Fibroblast of lung (primary cell): ENCODE measurements at regions not wholly inside any gene's neighbourhood (a gene's known extent, or its start where the extent isn't known, plus 50 kb on each side); places are given as distances from the start of the nearest gene placed in this dataset.
"Not testable (repeated sequence)": the region's sequence is repeated elsewhere in the genome, so short reads cannot be mapped to it uniquely, and the experiment has no call there.

Experiments
- DNase-seq, 2 donors: peaks; one replicate each; pipeline versions ENCODE4 v3.0.0 to v3.0.0-alpha.2; 2010; ENCODE audit warnings: low read depth in 2 of 2
- H2AFZ ChIP-seq: 2 replicates; pipeline ENCODE4 v1.5.1; 2012; ENCODE audit warnings: low read length, control low read depth, inconsistent platforms
- H3K27ac ChIP-seq: 2 replicates; pipeline ENCODE4 v1.5.1; 2011; ENCODE audit warnings: low read length, control low read depth; ENCODE audit not compliant: insufficient read depth
- H3K27me3 ChIP-seq: 2 replicates; pipeline ENCODE4 v1.5.1; 2011; ENCODE audit warnings: mild to moderate bottlenecking, low read length; ENCODE audit not compliant: control insufficient read depth, insufficient read depth
- H3K36me3 ChIP-seq: 2 replicates; pipeline ENCODE4 v1.5.1; 2011; ENCODE audit warnings: low read length; ENCODE audit not compliant: control insufficient read depth, insufficient read depth
- H3K4me1 ChIP-seq: 2 replicates; pipeline ENCODE4 v1.5.1; 2011; ENCODE audit warnings: low read length; ENCODE audit not compliant: control insufficient read depth, insufficient read depth; ENCODE audit errors: extremely low read depth
- H3K4me2 ChIP-seq: 2 replicates; pipeline ENCODE4 v1.5.1; 2011; ENCODE audit warnings: low read length, control low read depth; ENCODE audit not compliant: insufficient read depth; ENCODE audit errors: extremely low read depth
- H3K4me3 ChIP-seq, 4 experiments: fragments of 200-600 bp in 1 of 4; sonication (generic) in 1 of 4; replicated peaks in 1 of 4; 2 replicates each; pipeline ENCODE4 v1.5.1; 2011 to 2016; ENCODE audit warnings: low read length in 4 of 4, low read depth in 3 of 4, mild to moderate bottlenecking in 3 of 4, control low read depth in 2 of 4, inconsistent platforms in 1 of 4, mixed read lengths in 1 of 4; ENCODE audit not compliant: insufficient read depth in 1 of 4; ENCODE audit errors: control extremely low read depth in 1 of 4
- H3K79me2 ChIP-seq: 2 replicates; pipeline ENCODE4 v1.5.1; 2012; ENCODE audit warnings: mild to moderate bottlenecking, low read length, inconsistent platforms; ENCODE audit not compliant: control insufficient read depth, insufficient read depth
- H3K9ac ChIP-seq: 2 replicates; pipeline ENCODE4 v1.5.1; 2011; ENCODE audit warnings: mild to moderate bottlenecking, low read length, control low read depth; ENCODE audit not compliant: insufficient read depth
- H3K9me3 ChIP-seq: 2 replicates; pipeline ENCODE4 v1.5.1; 2012; ENCODE audit warnings: low read depth, low read length; ENCODE audit not compliant: control insufficient read depth, insufficient read depth
- H4K20me1 ChIP-seq: 2 replicates; pipeline ENCODE4 v1.5.1; 2011; ENCODE audit warnings: low read length; ENCODE audit not compliant: control insufficient read depth, insufficient read depth; ENCODE audit errors: extremely low read depth
- EZH2 ChIP-seq: IDR thresholded peaks from 2 replicates; pipeline ENCODE4 v1.5.1; 2012; ENCODE audit warnings: low read length, control low read depth, mild to moderate bottlenecking; ENCODE audit errors: missing control alignments
- TF ChIP-seq, protein P1 (sequence below), 2 donors: IDR thresholded peaks in 1 of 2; conservative IDR thresholded peaks in 1 of 2; 1 replicate in 1 of 2; 2 replicates in 1 of 2; pipeline ENCODE4 v1.5.1; 2011 to 2012; ENCODE audit warnings: low read length in 2 of 2, control low read depth in 1 of 2, inconsistent platforms in 1 of 2, low read depth in 1 of 2, mild to moderate bottlenecking in 1 of 2

- H3K9ac ChIP-seq: no peak overlapping the region
- H3K79me2 ChIP-seq: no peaks in the 10 kb centered on the region
- no peaks in the 10 kb centered on the region for H3K27me3 ChIP-seq
- no peaks in the 10 kb centered on the region for H3K9me3 ChIP-seq
- DNase-seq: no peak
- H3K27ac ChIP-seq: no peak overlapping the region
- no peak overlapping the region for H2AFZ ChIP-seq
- no peak overlapping the region for H3K4me3 ChIP-seq
- H3K4me2 ChIP-seq: no peak overlapping the region
- TF ChIP-seq, protein P1, sequence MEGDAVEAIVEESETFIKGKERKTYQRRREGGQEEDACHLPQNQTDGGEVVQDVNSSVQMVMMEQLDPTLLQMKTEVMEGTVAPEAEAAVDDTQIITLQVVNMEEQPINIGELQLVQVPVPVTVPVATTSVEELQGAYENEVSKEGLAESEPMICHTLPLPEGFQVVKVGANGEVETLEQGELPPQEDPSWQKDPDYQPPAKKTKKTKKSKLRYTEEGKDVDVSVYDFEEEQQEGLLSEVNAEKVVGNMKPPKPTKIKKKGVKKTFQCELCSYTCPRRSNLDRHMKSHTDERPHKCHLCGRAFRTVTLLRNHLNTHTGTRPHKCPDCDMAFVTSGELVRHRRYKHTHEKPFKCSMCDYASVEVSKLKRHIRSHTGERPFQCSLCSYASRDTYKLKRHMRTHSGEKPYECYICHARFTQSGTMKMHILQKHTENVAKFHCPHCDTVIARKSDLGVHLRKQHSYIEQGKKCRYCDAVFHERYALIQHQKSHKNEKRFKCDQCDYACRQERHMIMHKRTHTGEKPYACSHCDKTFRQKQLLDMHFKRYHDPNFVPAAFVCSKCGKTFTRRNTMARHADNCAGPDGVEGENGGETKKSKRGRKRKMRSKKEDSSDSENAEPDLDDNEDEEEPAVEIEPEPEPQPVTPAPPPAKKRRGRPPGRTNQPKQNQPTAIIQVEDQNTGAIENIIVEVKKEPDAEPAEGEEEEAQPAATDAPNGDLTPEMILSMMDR (conservative IDR thresholded peaks at IDR 0.05 in 1 of 2, IDR thresholded peaks at IDR 0.05 in 1 of 2; ENCODE audit: low read depth in 1 of 2, low read length in 2 of 2): no peak
- TF ChIP-seq EZH2: no peak
- H3K36me3 ChIP-seq: no peaks in the 10 kb centered on the region
- no peaks in the 10 kb centered on the region for H3K4me1 ChIP-seq
- H4K20me1 ChIP-seq: no peaks in the 10 kb centered on the region
These were observed 488.1 kb upstream of the ARX start for GRCh38 chrX:25503826-25504225.

DNA sequence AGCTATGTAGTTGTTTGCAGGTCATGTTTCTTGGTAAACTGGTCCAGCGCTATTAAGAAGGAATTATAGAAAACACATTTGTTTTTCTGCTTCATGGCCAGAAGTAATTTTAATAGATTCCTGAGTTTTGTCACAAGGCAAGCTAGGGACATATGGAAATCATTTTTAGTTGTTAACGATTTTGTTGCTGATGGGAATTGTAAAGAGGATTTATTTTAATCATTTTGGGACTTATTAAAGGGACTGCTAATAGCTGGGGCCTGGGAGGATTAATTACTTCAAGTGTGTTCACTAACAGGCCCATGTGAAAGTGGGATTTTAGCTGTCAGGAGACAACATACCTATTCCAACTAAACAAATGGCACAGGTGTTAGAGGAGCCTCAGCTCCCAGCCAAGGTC, 492.0 kb upstream of the ARX start:
- no peak overlapping the region for H3K4me2 ChIP-seq
- no peaks in the 10 kb centered on the region for H3K27me3 ChIP-seq
- H3K9me3 ChIP-seq: no peaks in the 10 kb centered on the region
- H4K20me1 ChIP-seq: no peaks in the 10 kb centered on the region
- no peaks in the 10 kb centered on the region for H3K36me3 ChIP-seq
- H3K27ac ChIP-seq: no peak overlapping the region
- H3K4me3 ChIP-seq: no peak overlapping the region
- TF ChIP-seq EZH2: no peak
- TF ChIP-seq, protein P1 (conservative IDR thresholded peaks at IDR 0.05 in 1 of 2, IDR thresholded peaks at IDR 0.05 in 1 of 2; ENCODE audit: low read depth in 1 of 2, low read length in 2 of 2): no peak
- H2AFZ ChIP-seq: no peak overlapping the region
- no peaks in the 10 kb centered on the region for H3K79me2 ChIP-seq
- no peak for DNase-seq
- no peaks in the 10 kb centered on the region for H3K4me1 ChIP-seq
- no peak overlapping the region for H3K9ac ChIP-seq

DNA sequence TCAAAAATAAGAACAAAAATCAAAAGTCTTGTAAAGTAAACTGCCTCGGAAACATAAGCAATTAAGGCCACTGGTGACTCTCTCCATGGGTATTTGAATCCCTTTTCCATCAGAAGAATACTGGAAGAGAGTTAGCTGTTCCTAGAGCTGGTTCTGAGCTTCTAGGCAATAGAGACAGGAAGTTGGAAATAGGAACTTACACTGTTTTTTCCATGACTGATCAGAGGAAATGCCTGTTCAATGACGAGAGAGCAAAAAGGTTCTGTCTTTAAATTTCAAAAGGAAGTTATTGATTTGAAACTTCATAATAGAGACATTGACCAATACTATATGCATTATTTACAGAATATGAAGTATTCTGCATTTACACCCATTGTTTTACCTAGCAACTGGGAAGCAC, 503.5 kb upstream of the ARX start:
- Histone ChIP-seq H3K9me3 (no peaks in the 10 kb centered on the region), H3K4me1 (no peaks in the 10 kb centered on the region), H3K79me2 (no peaks in the 10 kb centered on the region), H2AFZ (no peak overlapping the region), H3K27ac (no peak overlapping the region), H3K27me3 (no peaks in the 10 kb centered on the region), H3K4me2 (no peak overlapping the region), H3K36me3 (no peaks in the 10 kb centered on the region), H4K20me1 (no peaks in the 10 kb centered on the region), H3K9ac (no peak overlapping the region), H3K4me3 (no peak overlapping the region)
- no peak for DNase-seq
- no peak for TF ChIP-seq EZH2
- TF ChIP-seq, protein P1 (conservative IDR thresholded peaks at IDR 0.05 in 1 of 2, IDR thresholded peaks at IDR 0.05 in 1 of 2; ENCODE audit: low read depth in 1 of 2, low read length in 2 of 2): no peak

GRCh38 chrX:25522443-25523010, 506.8 kb upstream of the ARX start:
- not testable (repeated sequence) for H3K4me3 ChIP-seq, H3K27me3 ChIP-seq, H2AFZ ChIP-seq, DNase-seq, H3K27ac ChIP-seq, H3K36me3 ChIP-seq, H3K79me2 ChIP-seq, H3K9me3 ChIP-seq, H3K9ac ChIP-seq, H3K4me2 ChIP-seq, H4K20me1 ChIP-seq, H3K4me1 ChIP-seq
